Sigmoid colon (tissue), 6 donors: ENCODE measurements at regions not wholly inside any gene's neighbourhood (a gene's known extent, or its start where the extent isn't known, plus 50 kb on each side); places are given as distances from the start of the nearest gene placed in this dataset.
"Not testable (repeated sequence)": the region's sequence is repeated elsewhere in the genome, so short reads cannot be mapped to it uniquely, and the experiment has no call there.

Experiments used
- DNase-seq: peaks from one replicate; pipeline ENCODE4 v3.0.0-alpha.2; 2019
- H3K27ac ChIP-seq, 4 donors: fragments of 200-600 bp; sonication (generic); one replicate each; pipeline ENCODE4 v1.5.1; 2016 to 2019; ENCODE audit warnings: mild to moderate bottlenecking in 1 of 4
- H3K27me3 ChIP-seq, 3 donors: fragments of 200-600 bp; sonication (generic); one replicate each; pipeline ENCODE4 v1.5.1; 2019; ENCODE audit warnings: mild to moderate bottlenecking in 1 of 3
- H3K36me3 ChIP-seq, 4 donors: fragments of 200-600 bp; sonication (generic); one replicate each; pipeline ENCODE4 v1.5.1; 2016 to 2019
- H3K4me1 ChIP-seq, 4 donors: fragments of 200-600 bp; sonication (generic); one replicate each; pipeline ENCODE4 v1.5.1; 2017 to 2019
- H3K4me3 ChIP-seq, 4 donors: fragments of 200-600 bp; sonication (generic); one replicate each; pipeline ENCODE4 v1.5.1; 2017 to 2019; ENCODE audit warnings: mild to moderate bottlenecking in 2 of 4, moderate library complexity in 1 of 4
- H3K9me3 ChIP-seq, 4 donors: fragments of 200-600 bp in 3 of 4; sonication (generic) in 3 of 4; one replicate each; pipeline versions ENCODE4 v1.5.1 to v1.6.1; 2013 to 2019
- CTCF ChIP-seq, 4 experiments: fragments of 450-650 bp in 3 of 4; fragments of 200-600 bp in 1 of 4; IDR thresholded peaks; one replicate each; pipeline ENCODE4 v1.5.1; 2016 to 2019; ENCODE audit warnings: antibody characterized with exemption in 4 of 4, mild to moderate bottlenecking in 3 of 4, moderate library complexity in 2 of 4
- EP300 ChIP-seq, 4 donors: sonication (generic); formaldehyde crosslinking; IDR thresholded peaks; one replicate each; pipeline ENCODE4 v1.6.1; 2017; ENCODE audit warnings: antibody characterized with exemption in 4 of 4
- POLR2A ChIP-seq, 2 donors: fragments of 450-650 bp; IDR thresholded peaks; one replicate each; pipeline ENCODE4 v1.6.1; 2016; ENCODE audit warnings: antibody characterized with exemption in 2 of 2, mild to moderate bottlenecking in 2 of 2, moderate library complexity in 2 of 2
- POLR2AphosphoS5 ChIP-seq, 4 donors: sonication (generic); formaldehyde crosslinking; IDR thresholded peaks; one replicate each; pipeline ENCODE4 v1.6.1; 2017; ENCODE audit warnings: antibody characterized with exemption in 4 of 4
- WGBS, 2 donors: extraction: QIAGEN DNeasy Blood & Tissue Kit; methylation state at CpG; one replicate each; pipeline ENCODE4 v1.1.7; 2013; 5-methylcytosine and 5-hydroxymethylcytosine counted together
- intact Hi-C: fragments of 100-400 bp; cut with DNase I; formaldehyde crosslinking; loops from one replicate; pipeline ENCODE4 v1.15.1; 2023
- donor health status: healthy with polysubstance abuse.
- donor health status: healthy.

- H3K4me3 ChIP-seq, result no peak overlapping the region
- H3K27me3 ChIP-seq, result no peaks in the 10 kb centered on the region
- H3K9me3 ChIP-seq, result no peaks in the 10 kb centered on the region
- no peaks in the 10 kb centered on the region for H3K4me1 ChIP-seq
- WGBS, 2 donors, result 57 to 76% methylated on average over 2 of the region's 2 CpGs
- H3K27ac ChIP-seq, result no peak overlapping the region
- TF ChIP-seq POLR2AphosphoS5 (IDR thresholded peaks at IDR 0.05) (no peak), EP300 (IDR thresholded peaks at IDR 0.05) (no peak), CTCF (IDR thresholded peaks at IDR 0.05) (no peak), POLR2A (IDR thresholded peaks at IDR 0.05) (no peak)
- no peak for DNase-seq
- intact Hi-C loops, result no loop called here
- no peaks in the 10 kb centered on the region for H3K36me3 ChIP-seq
Measured at GRCh38 chr6:159541296-159541695, 151.7 kb downstream of the SOD2 start.

DNA sequence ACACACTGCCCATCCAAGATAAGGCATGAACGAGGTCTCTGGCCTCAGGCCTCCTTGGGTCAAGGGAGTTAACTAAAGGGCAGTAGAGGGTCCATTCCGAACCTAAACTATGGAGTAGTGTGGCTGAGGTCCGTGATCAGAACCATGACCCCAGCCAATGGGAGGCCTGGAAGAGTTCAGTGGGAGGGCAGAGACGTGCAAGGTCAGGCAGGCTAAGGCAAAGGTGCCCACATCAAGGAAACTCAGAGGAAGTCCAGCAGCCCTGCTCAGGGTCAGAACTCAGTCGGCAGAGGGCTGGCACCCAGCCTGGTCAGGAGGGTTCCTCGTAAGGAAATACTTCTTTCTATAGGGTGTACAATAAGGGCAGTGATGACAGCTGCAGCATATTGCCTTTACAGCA lies 152.2 kb downstream of the SOD2 start:
- Histone ChIP-seq H3K9me3 (no peaks in the 10 kb centered on the region), H3K36me3 (no peaks in the 10 kb centered on the region), H3K4me1 (no peaks in the 10 kb centered on the region), H3K4me3 (no peak overlapping the region), H3K27me3 (no peaks in the 10 kb centered on the region), H3K27ac (no peak overlapping the region)
- no peak for DNase-seq
- no peak for TF ChIP-seq EP300 (IDR thresholded peaks at IDR 0.05)
- 58 to 79% methylated on average over 6 of the region's 6 CpGs for WGBS, 2 donors
- intact Hi-C loops, result no loop called here

GRCh38 chr6:159540152-159540551 lies 152.9 kb downstream of the SOD2 start:
- Histone ChIP-seq H3K4me3 (no peak overlapping the region), H3K36me3 (no peaks in the 10 kb centered on the region), H3K9me3 (no peaks in the 10 kb centered on the region), H3K4me1 (no peaks in the 10 kb centered on the region), H3K27ac (no peak overlapping the region), H3K27me3 (no peaks in the 10 kb centered on the region)
- no peak for DNase-seq
- TF ChIP-seq POLR2AphosphoS5 (IDR thresholded peaks at IDR 0.05), result no peak
- no peak for TF ChIP-seq EP300 (IDR thresholded peaks at IDR 0.05)
- TF ChIP-seq POLR2A (IDR thresholded peaks at IDR 0.05), result no peak
- TF ChIP-seq CTCF (IDR thresholded peaks at IDR 0.05), result no peak
- 52 to 56% methylated on average over 12 of the region's 12 CpGs for WGBS, 2 donors
- intact Hi-C loops, result no loop called here

DNA sequence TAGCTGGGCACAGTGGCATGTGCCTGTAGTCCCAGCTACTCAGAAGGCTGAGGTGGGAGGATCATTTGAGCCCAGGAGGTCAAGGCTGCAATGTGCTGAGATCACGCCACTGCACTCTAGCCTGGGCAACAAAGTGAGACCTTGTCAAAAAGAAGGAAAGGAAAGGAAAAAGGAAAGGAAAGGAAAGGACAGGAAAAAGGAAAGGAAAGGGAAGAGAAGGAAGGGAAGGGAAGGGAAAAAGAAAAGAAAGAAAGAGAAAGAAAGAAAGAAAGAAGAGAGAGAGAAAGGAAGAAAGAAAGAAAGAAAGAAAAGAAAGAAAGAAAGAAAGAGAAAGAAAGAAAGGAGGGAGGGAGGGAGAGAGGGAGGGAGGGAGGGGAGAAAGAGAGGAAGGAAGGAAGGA lies 155.0 kb downstream of the SOD2 start:
- H3K27me3 ChIP-seq, H3K36me3 ChIP-seq, H3K4me3 ChIP-seq, H3K9me3 ChIP-seq, H3K27ac ChIP-seq, intact Hi-C loops, H3K4me1 ChIP-seq, DNase-seq: not testable (repeated sequence)
- 70 to 79% methylated on average over 1 of the region's 1 CpG for WGBS, 2 donors

- Histone ChIP-seq H3K27me3 (no peaks in the 10 kb centered on the region), H3K36me3 (no peaks in the 10 kb centered on the region), H3K9me3 (no peaks in the 10 kb centered on the region), H3K4me3 (no peak overlapping the region), H3K4me1 (no peaks in the 10 kb centered on the region), H3K27ac (no peak overlapping the region)
- 85% methylated on average over 9 of the region's 9 CpGs for WGBS, 2 donors
- TF ChIP-seq POLR2AphosphoS5 (IDR thresholded peaks at IDR 0.05), result no peak
- no peak for TF ChIP-seq CTCF (IDR thresholded peaks at IDR 0.05)
- TF ChIP-seq EP300 (IDR thresholded peaks at IDR 0.05), result no peak
- DNase-seq, result no peak
- intact Hi-C loops, result no loop called here
Measured at GRCh38 chr6:159535656-159536350, 157.2 kb downstream of the SOD2 start.

- Histone ChIP-seq H3K4me1 (no peaks in the 10 kb centered on the region), H3K4me3 (no peak overlapping the region), H3K36me3 (no peaks in the 10 kb centered on the region), H3K27me3 (no peaks in the 10 kb centered on the region), H3K27ac (no peak overlapping the region), H3K9me3 (no peaks in the 10 kb centered on the region)
- no peak for DNase-seq
- no peak for TF ChIP-seq POLR2AphosphoS5 (IDR thresholded peaks at IDR 0.05)
- TF ChIP-seq POLR2A (IDR thresholded peaks at IDR 0.05), result no peak
- TF ChIP-seq EP300 (IDR thresholded peaks at IDR 0.05), result no peak
- TF ChIP-seq CTCF (IDR thresholded peaks at IDR 0.05), result no peak
- intact Hi-C loops, result no loop called here
- WGBS, 2 donors, result 50 to 72% methylated on average over 6 of the region's 6 CpGs
Measured at GRCh38 chr6:159533568-159533967, 159.5 kb downstream of the SOD2 start.
